ENCODE measurements at regions not wholly inside any gene's neighbourhood (a gene's known extent, or its start where the extent isn't known, plus 50 kb on each side); places are given as distances from the start of the nearest gene placed in this dataset.
"Not testable (repeated sequence)": the region's sequence is repeated elsewhere in the genome, so short reads cannot be mapped to it uniquely, and the experiment has no call there.

- DNase-seq, result no peak
Measured at GRCh38 chr6:135555550-135555949, 58.0 kb upstream of the AHI1 start.

- no peak for DNase-seq
Measured at GRCh38 chr6:135557582-135557981, 60.0 kb upstream of the AHI1 start.

GRCh38 chr6:135565605-135566004 lies 68.1 kb upstream of the AHI1 start:
- DNase-seq, result not testable (repeated sequence)

DNA sequence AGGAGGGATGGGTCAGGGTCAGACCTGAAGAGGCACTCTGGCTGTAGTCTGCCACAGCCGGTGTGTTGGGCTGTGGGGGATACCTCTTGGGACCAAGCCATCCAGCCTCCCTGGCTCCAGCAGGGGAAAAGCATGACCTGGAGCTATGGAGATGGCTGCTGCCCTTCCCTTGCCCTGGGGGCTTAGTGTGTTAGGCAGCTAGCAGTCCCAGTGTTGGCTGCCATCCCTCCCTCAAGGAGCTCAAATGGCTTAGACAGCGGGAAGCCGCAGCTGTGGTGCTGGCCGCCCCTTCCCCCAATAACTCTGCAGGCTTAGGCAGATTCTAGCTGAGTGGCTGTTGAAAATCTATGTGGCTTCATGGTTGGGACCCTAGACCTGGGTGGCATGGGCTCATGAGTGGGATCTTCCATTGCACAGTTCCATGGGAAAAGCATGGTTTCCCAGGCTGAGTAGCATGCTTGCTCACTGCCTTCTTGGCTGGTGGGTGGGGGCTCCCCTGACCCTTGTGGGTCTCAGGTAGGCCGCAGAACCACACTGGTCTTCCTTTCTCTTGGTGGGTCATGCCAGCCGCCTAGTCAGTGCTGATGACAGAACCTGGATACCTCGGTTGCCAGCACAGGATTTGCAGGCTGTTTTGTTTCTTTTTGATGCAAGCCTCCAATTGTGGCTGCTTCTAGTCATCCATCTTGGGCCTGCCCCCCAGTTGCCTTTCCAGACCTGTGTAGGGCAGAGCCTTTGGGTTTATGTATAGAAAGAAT lies 69.0 kb upstream of the AHI1 start:
- DNase-seq, result no peak

DNA sequence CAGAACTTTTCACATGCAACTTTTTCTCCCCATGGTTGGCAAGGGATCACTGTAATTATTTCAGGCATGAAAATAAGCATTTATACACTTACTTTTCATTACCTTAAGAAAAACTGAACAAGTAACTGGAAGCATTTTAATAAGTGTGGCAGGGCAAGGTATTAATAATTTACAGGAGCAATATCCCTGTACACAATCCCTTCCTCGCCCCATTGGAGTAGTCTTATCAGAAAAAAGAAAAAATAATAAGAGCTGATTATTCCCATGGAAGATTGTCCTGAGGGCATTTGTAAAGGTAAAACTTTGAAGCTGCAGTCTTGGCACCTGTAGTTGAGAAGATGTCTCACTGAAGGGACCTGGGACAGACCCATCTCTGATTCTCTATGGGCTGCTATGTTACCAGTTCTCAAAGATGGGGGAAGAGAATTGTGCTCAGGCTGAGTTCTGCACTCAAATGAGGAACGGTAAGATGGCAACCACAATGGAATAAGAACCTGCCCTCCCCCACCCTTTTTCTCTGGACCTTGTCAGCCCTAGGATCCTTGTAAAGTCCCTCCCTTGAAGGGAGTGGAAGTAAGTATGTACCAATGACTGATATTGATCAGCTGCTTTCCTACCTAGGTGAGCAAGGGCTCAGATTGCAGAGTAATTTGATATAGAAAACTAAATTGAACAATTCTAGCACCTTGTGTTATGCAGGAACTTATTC lies 70.0 kb upstream of the AHI1 start:
- no peak for DNase-seq

DNA sequence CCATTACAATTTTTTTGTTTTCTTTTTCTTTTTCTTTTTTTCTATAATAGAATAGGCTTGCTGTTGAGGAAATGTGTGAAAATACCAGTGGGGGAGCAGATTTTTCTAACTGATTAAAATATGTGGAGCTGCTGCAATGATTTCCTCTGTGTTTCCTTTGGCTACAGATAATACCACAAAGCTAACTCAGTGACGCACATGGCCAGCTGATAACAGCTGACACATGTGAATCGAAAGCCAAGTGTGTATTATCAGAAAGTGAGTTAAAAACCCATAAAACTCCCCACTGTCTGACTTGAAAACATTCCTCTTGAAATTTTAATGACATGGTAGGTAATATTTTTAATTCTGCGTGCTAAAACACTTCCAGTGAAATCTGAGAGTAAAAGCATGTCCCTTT lies 70.8 kb upstream of the AHI1 start:
- peak; percentile 3 for DNase-seq

GRCh38 chr6:135572051-135572450 lies 74.5 kb upstream of the AHI1 start:
- DNase-seq, result no peak

DNA sequence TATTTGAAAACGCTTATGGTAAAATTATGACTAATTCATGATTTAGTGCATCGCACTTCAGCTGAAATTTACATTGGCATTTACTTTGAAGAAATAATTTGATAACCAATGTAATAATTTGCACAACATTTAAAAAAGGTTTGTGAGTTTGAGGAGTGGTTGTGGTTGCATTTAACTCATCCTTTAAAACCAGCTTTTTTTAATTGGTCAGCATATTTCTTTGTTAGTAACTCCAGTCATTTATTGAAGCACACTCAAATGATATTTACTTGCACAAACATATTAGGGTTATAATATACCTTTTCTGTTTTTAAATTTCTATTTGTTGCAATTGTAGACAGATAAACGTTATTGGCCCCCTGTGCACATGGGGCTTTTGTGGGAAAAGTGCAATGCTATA lies 78.1 kb upstream of the AHI1 start:
- DNase-seq, result no peak

DNA sequence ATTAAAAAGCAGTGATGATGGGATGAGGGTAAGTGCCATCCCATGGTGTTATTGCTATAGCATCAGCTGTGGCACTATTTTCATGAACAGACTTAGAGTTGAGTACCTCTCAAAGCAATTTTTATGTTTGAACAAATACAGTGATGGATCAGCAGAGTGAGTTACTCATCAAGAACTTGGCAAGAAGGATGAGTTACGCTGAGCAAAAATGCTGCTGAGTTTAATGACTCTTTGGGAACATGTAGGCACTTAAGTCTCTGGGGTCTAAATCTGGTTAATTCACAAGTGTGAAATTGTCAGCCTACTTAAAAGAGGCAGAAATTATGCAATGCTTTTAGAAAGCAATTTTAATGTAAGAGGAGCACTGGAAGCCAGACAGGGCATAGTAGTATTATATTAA lies 78.5 kb upstream of the AHI1 start:
- DNase-seq, result no peak

- DNase-seq, result no peak
Measured at GRCh38 chr6:135577059-135577538, 79.6 kb upstream of the AHI1 start.

- no peak for DNase-seq
Measured at GRCh38 chr6:135578976-135579375, 81.4 kb upstream of the AHI1 start.

DNA sequence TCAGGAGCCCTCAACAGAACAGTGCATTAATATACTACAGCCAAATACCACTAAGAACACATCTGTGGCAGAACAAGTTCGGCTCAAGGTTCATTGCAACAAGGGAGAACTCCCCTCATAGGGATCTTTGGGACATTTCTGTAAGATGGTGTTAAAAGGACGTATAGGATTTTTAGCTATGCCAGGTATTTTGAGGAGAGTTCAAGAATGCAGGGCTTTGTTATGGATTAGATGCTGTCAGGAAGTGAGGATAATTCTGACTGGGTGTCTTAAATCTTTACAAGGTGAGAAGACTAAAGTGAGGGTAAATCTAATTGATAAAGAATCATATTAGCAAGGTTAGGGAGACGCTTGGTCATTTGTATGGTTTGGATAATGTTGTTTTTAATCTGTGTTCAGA lies 83.7 kb upstream of the AHI1 start:
- no peak for DNase-seq

DNA sequence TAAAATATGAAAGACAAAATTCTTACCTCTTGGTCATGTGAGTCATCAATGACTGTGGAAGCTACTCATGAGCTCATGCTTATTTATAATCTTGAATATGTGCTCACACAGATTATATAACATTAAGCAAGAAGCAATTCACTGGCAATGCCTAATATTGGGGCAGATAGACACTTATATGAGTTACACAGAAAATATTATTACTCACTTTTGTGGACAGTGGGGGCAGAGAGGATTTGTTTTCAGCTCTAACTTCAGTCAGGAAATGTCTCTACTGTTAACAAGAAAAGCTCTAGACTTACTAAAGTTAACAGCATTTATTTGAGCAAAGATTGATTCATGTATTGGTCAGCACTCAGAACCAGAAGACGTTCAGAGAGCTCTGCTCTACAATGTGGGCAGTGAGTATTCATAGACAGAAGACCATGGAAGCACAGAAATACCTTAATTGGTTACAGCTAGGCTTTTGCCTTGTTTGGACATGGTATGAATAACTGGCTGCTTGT lies 85.8 kb upstream of the AHI1 start:
- no peak for DNase-seq

- no peak for DNase-seq
Measured at GRCh38 chr6:135586388-135586787, 88.8 kb upstream of the AHI1 start.

DNA sequence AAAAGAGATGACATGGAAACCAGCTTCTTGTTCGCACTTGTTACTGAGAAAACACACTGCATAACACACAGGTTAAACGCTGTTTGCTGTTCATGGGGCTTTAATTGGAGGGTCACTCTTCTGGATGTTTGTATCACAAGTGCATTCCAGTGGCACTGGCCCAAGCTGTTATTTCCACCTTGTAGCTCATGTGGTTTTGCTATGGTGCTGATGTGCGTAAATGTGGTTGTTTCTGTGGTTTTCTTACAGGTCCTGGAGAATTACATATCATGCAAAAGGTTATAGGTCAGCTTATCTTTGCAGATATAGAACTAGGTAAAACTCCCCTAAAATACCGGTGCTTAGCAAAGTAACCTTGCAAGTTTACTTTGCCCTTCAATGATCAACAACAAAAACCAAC lies 89.3 kb upstream of the AHI1 start:
- no peak for DNase-seq

- DNase-seq, result no peak
Measured at GRCh38 chr6:135592276-135592675, 94.7 kb upstream of the AHI1 start.

- no peak for DNase-seq
Measured at GRCh38 chr6:135594000-135594399, 96.5 kb upstream of the AHI1 start.

DNA sequence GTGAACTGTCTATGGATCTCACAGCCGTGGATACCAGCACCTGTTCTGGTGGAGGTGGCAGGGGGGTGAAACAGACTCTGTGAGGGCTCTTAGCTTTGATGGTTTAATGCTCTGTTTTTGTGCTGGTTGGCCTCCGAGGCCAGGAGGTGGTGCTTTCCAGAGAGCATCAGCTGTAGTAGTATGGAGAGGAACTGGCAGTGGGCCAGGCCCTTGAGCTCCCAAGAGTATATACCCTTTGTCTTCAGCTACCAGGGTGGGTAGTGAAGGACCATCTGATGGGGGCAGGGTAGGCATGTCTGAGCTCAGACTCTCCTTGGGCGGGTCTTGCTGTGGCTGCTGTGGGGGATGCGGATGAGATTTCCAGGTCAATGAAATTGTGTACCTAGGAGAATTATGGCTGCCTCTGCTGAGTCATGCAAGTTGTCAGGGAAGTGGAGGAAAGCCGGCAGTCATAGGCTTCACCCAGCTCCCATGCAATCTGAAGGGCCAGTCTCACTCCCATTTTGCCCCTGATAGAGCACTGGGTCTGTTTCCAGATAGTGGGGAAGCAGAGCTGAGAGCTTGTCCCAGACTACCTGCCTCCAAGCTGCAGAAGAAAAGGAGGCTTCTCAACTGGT lies 102.7 kb upstream of the AHI1 start:
- no peak for DNase-seq

- DNase-seq, result no peak
Measured at GRCh38 chr6:135600931-135601330, 103.4 kb upstream of the AHI1 start.

- DNase-seq, result no peak
Measured at GRCh38 chr6:135601857-135602256, 104.3 kb upstream of the AHI1 start.

DNA sequence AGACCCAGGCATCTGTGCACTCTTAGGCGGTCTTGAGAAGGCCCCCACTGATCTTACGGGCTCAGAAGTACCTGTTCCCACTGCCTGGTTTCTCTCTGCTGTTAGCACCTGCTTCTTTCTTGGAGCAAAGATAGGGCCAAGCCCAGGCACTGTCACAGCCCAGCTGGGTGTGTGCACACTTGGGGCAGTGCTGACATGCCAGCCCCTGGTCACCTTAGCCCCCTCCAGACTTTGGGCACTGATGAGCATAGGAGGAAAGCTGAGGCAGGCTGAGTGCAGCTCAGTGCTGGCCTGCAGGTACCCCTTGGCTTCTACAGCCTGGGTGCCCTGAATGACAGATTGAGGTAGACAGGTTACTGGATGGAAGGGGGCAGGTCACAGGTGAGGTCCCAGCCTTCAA lies 105.7 kb upstream of the AHI1 start:
- no peak for DNase-seq

GRCh38 chr6:135604035-135604860 lies 106.7 kb upstream of the AHI1 start:
- no peak for DNase-seq
